ENCODE measurements at regions not wholly inside any gene's neighbourhood (a gene's known extent, or its start where the extent isn't known, plus 50 kb on each side); places are given as distances from the start of the nearest gene placed in this dataset.

DNA sequence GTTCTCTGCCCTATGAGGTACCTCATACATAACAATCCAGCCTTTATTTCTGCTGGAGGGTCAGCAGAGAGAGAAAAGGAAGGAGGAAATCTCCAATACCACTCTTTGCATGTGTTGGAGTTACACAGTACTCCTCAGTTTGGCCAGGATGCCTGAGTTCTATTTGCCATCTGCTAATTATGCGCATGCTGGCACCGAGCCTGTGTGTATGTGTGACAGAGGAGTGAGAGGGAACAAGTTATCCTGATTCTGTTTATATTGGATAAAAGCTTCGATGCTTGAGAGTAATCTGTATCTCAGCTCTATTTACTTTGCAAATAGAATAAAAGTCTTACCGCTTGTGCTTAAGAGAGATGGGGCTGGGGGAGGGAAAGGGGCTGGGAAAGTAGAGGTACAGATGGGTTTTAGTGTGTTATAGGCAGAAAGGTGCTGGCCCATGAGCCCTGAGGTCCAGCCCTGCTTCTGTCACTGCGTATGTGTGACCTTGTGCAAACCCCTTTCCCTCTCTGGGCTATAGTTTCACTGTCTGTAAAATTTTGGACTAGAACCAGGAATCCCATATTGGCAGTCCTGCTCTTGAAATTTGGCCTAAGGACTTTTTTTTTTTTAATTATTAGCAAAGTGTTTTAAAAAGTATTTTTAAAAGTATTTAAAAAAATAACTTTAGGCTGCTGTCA, 54.5 kb upstream of the PLXNA2 start:
- Histone ChIP-seq H3K9me3 (ENCODE audit: control insufficient read depth in 2 of 3, insufficient read depth in 1 of 3, low read length in 3 of 3) (no peaks in the 10 kb centered on the region), H3K4me1 (ENCODE audit: control insufficient read depth in 2 of 3, insufficient read depth in 2 of 3, low read depth in 1 of 3, low read length in 3 of 3) (no peaks in the 10 kb centered on the region), H3K27me3 (ENCODE audit: control insufficient read depth, insufficient read depth, low read length) (no peaks in the 10 kb centered on the region), H3K9ac (ENCODE audit: low read length in 3 of 3) (no peak overlapping the region), H3K27ac (ENCODE audit: low read depth in 2 of 2, low read length in 2 of 2) (no peak overlapping the region), H3K4me3 (ENCODE audit: low read length in 3 of 3) (no peak overlapping the region), H3K36me3 (ENCODE audit: control insufficient read depth in 2 of 3, insufficient read depth in 3 of 3, low read length in 3 of 3) (no peaks in the 10 kb centered on the region)
- TF ChIP-seq, protein P1, sequence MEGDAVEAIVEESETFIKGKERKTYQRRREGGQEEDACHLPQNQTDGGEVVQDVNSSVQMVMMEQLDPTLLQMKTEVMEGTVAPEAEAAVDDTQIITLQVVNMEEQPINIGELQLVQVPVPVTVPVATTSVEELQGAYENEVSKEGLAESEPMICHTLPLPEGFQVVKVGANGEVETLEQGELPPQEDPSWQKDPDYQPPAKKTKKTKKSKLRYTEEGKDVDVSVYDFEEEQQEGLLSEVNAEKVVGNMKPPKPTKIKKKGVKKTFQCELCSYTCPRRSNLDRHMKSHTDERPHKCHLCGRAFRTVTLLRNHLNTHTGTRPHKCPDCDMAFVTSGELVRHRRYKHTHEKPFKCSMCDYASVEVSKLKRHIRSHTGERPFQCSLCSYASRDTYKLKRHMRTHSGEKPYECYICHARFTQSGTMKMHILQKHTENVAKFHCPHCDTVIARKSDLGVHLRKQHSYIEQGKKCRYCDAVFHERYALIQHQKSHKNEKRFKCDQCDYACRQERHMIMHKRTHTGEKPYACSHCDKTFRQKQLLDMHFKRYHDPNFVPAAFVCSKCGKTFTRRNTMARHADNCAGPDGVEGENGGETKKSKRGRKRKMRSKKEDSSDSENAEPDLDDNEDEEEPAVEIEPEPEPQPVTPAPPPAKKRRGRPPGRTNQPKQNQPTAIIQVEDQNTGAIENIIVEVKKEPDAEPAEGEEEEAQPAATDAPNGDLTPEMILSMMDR (IDR thresholded peaks at IDR 0.05; ENCODE audit: borderline replicate concordance, extremely low read depth, insufficient read depth) = no peak
- FAIRE-seq (no peak), DNase-seq (no peak)
- intact Hi-C loops (cut with DNase I) = no loop called here

DNA sequence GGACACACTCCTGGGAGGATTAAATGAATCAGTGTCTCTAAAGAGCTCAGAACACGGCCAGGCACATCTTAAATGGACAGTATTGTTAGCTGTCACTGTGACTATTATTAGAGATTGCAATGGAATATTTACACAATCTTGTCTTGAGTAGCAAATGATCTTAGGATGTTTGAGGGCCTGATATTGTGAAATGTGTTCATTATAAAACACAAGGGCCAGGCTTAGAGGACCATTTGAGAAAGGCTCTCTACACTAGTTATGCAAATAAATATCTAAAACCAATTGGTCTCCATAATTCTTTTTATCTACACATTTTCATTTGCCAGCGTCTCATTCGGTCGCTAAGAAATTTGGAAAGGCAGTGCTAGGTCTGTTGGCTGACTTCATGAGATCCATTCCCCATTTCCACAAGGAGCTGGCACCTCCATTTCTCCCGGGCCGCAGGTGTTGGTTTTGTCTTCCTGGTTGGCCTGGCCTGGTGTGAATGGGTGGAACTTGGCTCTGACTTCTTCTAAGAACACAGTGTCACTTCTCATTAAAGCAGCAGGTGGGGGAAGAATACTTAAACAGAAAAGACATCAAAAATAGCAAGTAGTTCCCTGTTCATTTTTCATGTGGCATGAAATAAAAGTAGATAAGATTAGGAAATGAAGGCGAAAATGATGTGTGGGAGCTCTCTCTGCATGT, 56.0 kb upstream of the PLXNA2 start:
- H3K4me1 ChIP-seq (ENCODE audit: control insufficient read depth in 2 of 3, insufficient read depth in 2 of 3, low read depth in 1 of 3, low read length in 3 of 3) = no peaks in the 10 kb centered on the region
- H3K9ac ChIP-seq (ENCODE audit: low read length in 3 of 3) = no peak overlapping the region
- intact Hi-C loops (cut with DNase I) = no loop called here
- no peak overlapping the region for H3K4me3 ChIP-seq (ENCODE audit: low read length in 3 of 3)
- DNase-seq (no peak), FAIRE-seq (no peak)
- no peaks in the 10 kb centered on the region for H3K36me3 ChIP-seq (ENCODE audit: control insufficient read depth in 2 of 3, insufficient read depth in 3 of 3, low read length in 3 of 3)
- H3K27ac ChIP-seq (ENCODE audit: low read depth in 2 of 2, low read length in 2 of 2) = no peak overlapping the region
- no peaks in the 10 kb centered on the region for H3K9me3 ChIP-seq (ENCODE audit: control insufficient read depth in 2 of 3, insufficient read depth in 1 of 3, low read length in 3 of 3)
- no peaks in the 10 kb centered on the region for H3K27me3 ChIP-seq (ENCODE audit: control insufficient read depth, insufficient read depth, low read length)
- TF ChIP-seq, protein P1 (IDR thresholded peaks at IDR 0.05; ENCODE audit: borderline replicate concordance, extremely low read depth, insufficient read depth) = no peak

DNA sequence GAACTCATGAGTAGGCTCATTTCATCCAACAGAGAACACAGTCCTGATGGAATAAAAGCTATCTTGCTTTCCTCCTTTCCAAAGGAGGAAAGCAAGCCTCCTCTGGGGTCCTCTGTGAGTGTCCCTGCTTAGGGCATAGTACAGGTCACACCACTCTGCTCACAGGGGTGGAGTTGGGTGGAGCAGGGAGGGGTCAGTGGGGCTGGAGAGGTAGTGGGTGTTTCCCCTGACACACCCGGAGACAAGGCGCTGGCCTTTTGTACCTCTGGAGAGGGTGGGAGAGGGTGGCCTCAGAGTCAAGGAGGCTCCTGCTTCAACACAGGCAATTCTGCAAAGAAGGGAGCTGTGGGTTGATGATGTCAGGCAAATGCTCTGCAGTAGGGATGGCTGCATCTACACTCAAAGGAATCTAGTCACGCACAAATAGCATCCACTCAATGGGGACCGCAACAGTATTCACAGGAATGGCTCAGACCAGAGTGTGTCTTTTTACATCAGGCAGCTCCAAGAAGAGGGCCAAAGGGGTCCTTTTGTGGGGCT, 58.6 kb upstream of the PLXNA2 start:
- no peak overlapping the region for H3K27ac ChIP-seq (ENCODE audit: low read depth in 2 of 2, low read length in 2 of 2)
- no peak for FAIRE-seq
- no peaks in the 10 kb centered on the region for H3K9me3 ChIP-seq (ENCODE audit: control insufficient read depth in 2 of 3, insufficient read depth in 1 of 3, low read length in 3 of 3)
- no peak overlapping the region for H3K4me3 ChIP-seq (ENCODE audit: low read length in 3 of 3)
- no peaks in the 10 kb centered on the region for H3K36me3 ChIP-seq (ENCODE audit: control insufficient read depth in 2 of 3, insufficient read depth in 3 of 3, low read length in 3 of 3)
- no peaks in the 10 kb centered on the region for H3K4me1 ChIP-seq (ENCODE audit: control insufficient read depth in 2 of 3, insufficient read depth in 2 of 3, low read depth in 1 of 3, low read length in 3 of 3)
- no peak for DNase-seq
- TF ChIP-seq, protein P1 (IDR thresholded peaks at IDR 0.05; ENCODE audit: borderline replicate concordance, extremely low read depth, insufficient read depth) = no peak
- H3K27me3 ChIP-seq (ENCODE audit: control insufficient read depth, insufficient read depth, low read length) = no peaks in the 10 kb centered on the region
- no peak overlapping the region for H3K9ac ChIP-seq (ENCODE audit: low read length in 3 of 3)
- intact Hi-C loops (cut with DNase I) = no loop called here
